HG03354 (cell line): ENCODE measurements at regions not wholly inside any gene's neighbourhood (a gene's known extent, or its start where the extent isn't known, plus 50 kb on each side); places are given as distances from the start of the nearest gene placed in this dataset.
A peak's percentile ranks its signal among the peaks of the same experiment; 100 is the strongest.

Experiments
- ATAC-seq: cut with Tn5 transposase; IDR thresholded peaks from one replicate; pipeline ENCODE4 v1.9.1; 2021; ENCODE audit warnings: mild to moderate bottlenecking; ENCODE audit not compliant: unreplicated experiment, poor library complexity, severe bottlenecking

GRCh38 chr15:99506399-99506798 lies 59.4 kb upstream of the MEF2A start:
- ATAC-seq: no peak

- no peak for ATAC-seq
Measured at GRCh38 chr15:99507016-99507503, 58.7 kb upstream of the MEF2A start.

- ATAC-seq: peak; percentile 36
Measured at GRCh38 chr15:99507504-99508310, 58.1 kb upstream of the MEF2A start.

GRCh38 chr15:99508311-99508645 lies 57.5 kb upstream of the MEF2A start:
- ATAC-seq: no peak

GRCh38 chr15:99508852-99509251 lies 56.9 kb upstream of the MEF2A start:
- no peak for ATAC-seq

GRCh38 chr15:99509686-99510461 lies 55.9 kb upstream of the MEF2A start:
- ATAC-seq: no peak

- no peak for ATAC-seq
Measured at GRCh38 chr15:99511531-99511865, 54.3 kb upstream of the MEF2A start.

GRCh38 chr15:99511866-99512661 lies 53.7 kb upstream of the MEF2A start:
- ATAC-seq: peak; percentile 76

GRCh38 chr15:99514306-99514705 lies 51.5 kb upstream of the MEF2A start:
- ATAC-seq: no peak
